ENCODE measurements at regions not wholly inside any gene's neighbourhood (a gene's known extent, or its start where the extent isn't known, plus 50 kb on each side); places are given as distances from the start of the nearest gene placed in this dataset.
A peak's percentile ranks its signal among the peaks of the same experiment; 100 is the strongest.
"Not testable (repeated sequence)": the region's sequence is repeated elsewhere in the genome, so short reads cannot be mapped to it uniquely, and the experiment has no call there.

DNA sequence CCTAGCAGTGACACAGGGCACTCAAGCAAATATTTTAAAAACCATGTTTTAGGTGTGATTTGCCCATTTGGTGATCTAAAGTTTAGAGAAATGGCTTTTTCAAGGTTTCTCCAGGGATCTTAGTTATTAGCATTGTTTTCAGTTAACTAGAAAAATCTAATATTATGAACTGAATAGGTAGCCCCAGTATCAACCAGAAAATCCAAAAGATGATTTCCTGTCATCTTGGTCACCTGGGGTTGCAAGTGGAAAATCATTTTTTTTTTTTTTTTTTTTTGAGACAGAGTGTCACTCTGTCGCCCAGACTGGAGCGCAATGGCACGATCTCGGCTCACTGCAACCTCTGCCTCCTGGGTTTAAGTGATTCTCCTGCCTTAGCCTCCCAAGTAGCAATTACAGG, 106.6 kb upstream of the FMN2 start:
- DNase-seq (ENCODE audit: low spot score) = no peak

- DNase-seq (ENCODE audit: low spot score) = peak; percentile 26
These were observed 104.5 kb upstream of the FMN2 start for GRCh38 chr1:239987103-239987745.

DNA sequence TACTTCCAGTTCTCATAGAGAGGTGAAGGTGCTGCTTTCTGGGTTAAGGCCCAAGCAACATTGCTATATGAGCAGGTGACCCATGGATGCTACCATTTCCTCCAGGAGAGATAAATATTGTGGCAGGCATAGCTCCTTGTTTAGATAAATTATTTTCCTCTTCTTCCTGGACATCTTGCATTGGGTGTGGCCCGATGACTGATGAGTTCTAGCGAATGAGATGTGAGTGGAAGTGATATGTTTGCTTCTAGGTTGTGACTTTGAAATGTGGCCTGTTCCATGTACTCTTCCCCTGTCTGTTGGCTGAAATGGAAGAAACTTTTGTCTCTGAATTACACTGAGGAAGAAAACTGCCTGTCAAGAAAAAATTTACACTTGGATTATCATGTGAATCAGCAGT, 101.7 kb upstream of the FMN2 start:
- no peak for DNase-seq (ENCODE audit: low spot score)

DNA sequence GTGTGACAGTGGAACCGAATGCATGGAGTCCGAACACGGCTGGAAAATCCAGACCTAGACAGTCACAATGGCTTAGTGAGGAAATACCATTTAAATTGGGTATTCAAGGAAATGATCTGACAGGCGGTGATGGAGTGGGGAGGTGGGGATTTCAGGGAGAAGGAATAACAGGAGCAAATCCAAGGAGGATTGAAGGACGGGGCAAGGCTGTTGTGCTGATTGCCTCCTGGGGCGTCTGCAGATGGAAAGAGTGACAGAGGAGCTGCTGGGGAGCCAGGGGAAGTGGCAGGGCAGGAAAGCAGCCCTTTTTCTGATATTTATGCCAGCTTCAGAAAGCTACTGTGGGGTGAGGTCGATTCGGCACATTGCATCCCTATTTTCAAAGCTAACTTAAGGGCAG, 99.1 kb upstream of the FMN2 start:
- DNase-seq (ENCODE audit: low spot score) = not testable (repeated sequence)

DNA sequence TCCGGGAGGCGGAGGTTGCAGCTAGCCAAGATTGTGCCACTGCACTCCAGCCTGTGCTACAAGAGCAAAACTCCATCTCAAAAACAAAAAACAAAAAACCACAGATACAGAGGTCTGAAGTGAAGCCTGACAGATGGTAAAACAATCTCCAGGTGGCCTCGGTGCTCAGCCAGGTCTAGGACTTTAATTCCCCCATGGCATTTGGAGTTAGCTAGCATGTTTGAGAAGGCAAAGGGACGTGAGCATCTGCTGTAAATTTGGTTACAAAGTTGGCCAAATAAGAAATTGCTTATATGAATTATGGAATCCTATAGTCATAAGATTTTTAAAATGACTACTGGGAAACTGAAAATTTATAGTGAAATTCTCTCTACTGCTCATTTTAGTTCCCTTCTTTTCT, 98.3 kb upstream of the FMN2 start:
- DNase-seq (ENCODE audit: low spot score) = no peak

GRCh38 chr1:239995281-239995680, 96.4 kb upstream of the FMN2 start:
- no peak for DNase-seq (ENCODE audit: low spot score)

DNA sequence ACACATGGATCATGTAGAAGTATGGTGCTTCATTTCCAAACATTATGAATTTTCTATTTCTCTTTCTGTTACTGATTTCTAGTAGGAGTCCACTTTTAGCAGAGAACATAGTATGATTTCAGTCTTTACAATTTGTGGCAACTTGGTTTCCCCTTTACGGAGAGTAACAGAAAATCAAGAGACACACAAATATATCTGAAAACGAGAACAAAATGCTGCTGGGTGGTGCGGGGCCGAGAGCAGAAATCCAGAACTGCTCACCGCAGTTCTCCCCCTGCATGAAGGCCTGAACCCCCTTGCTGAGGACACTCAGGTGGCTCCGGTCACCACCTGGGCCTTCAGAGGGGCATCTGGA, 94.5 kb upstream of the FMN2 start:
- DNase-seq (ENCODE audit: low spot score) = no peak

DNA sequence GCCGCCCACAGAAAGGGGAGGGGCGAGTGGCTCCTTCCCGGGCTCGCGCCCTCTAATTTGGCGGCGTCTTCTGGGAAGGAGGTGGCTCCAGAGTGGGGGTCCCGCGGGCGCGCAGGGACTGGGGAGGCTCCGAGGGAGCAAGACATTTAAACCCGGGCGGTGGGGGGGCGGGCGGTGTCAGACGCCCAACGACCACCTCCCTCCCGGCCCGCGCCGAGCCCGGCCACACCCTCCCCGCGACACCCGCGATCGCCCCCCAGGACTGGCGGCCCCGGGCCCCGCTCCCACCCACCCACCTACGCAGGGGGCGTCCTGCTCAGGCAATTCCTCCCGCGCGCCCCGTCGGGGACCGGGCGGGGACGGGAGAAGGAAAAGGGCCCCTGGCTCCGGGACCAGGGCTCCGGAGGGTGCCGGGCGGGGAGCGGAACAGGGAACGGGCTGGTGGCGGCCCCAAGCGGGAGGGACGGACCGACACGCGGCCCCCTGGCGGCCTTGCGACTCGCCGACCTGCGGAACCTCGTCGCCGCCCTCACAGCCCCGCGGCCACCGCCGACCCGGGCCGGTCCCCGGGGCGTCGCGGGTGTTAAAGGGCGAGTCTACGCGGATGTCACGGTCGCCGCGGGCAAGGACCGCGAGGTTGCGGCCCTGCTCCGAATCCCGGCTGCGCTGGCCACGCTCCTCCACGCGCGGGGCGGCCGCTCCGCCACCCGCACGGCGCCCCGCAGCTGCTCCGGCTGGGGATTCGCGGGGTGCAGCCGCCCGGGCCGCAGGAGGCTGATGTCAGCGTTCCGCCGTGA, 94.0 kb upstream of the FMN2 start:
- DNase-seq (ENCODE audit: low spot score) = no peak

DNA sequence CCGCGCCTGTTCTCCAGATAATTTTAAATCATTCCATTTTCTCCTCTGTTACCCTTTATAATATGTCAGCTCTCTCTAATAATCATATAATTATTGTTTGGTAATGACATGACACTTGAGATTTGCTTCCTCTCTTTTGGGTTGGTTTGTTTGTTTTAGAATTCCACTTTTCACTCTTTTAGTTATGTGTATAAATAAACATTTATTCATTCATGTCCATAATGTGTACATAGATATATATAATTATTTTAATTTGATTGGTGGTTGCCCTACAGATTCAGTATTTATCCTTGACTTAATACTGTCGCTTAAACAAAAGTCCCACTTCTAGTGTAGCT, 93.4 kb upstream of the FMN2 start:
- no peak for DNase-seq (ENCODE audit: low spot score)

GRCh38 chr1:239999170-239999569, 92.5 kb upstream of the FMN2 start:
- DNase-seq (ENCODE audit: low spot score) = no peak

- DNase-seq (ENCODE audit: low spot score) = no peak
These were observed 91.0 kb upstream of the FMN2 start for GRCh38 chr1:240000634-240001033.

GRCh38 chr1:240001177-240001740, 90.4 kb upstream of the FMN2 start:
- no peak for DNase-seq (ENCODE audit: low spot score)

- DNase-seq (ENCODE audit: low spot score) = peak; percentile 27
These were observed 87.5 kb upstream of the FMN2 start for GRCh38 chr1:240004086-240004749.

GRCh38 chr1:240005997-240006650, 85.6 kb upstream of the FMN2 start:
- no peak for DNase-seq (ENCODE audit: low spot score)

DNA sequence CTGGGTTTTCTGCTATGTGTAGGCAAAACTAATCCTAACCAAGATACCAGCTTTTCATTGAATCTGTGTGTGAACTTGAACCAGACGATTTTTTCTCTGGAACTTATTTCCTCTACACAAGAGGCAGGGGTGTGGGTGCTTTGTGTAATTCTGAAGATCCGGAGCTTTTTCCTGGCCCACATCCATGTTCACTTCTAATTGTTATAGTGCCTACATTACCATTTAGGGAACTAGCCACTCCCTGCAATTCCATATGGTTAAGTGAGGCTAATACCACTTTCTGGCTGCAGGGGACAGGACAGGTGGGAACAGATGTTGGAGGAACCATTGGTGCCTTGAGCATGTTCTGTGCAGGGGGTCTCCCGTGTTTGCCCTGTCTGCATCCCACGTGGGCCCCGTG, 83.4 kb upstream of the FMN2 start:
- no peak for DNase-seq (ENCODE audit: low spot score)

DNA sequence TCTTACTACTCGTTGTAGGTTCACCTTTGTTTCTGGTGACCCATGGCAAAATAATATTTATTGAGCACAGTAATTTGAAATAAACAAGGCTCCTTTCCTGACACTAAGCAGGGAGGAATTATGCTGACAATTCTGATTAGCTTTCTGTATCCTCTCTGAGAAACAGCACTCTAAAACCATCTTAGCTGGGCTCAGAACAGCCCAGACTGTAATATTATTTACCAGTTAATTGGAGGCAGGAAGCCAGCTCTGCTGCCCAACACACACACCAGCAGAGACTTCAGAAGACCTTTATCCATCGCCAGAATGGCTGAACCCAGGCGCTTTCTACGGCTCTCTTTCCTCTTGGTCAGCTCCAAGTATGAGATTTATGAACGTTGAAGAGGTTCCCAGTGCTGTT, 77.6 kb upstream of the FMN2 start:
- DNase-seq (ENCODE audit: low spot score) = no peak

DNA sequence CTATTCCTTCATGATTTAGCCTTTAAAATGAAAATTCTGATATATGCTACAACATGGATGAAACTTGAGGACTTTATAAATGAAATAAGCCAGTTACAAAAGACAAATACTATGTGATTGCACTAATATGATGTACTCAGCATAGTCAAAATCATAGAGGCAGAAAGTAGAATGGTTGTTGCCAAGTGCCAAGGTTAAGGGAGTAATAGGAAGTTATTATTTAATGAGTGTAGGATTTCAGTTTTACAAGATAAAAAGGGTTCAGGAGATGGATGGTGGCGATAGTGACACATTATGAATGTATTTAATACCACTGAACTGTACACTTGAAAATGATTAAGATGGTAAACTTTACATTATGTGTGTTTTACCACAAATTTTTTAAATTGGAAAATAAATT, 73.1 kb upstream of the FMN2 start:
- no peak for DNase-seq (ENCODE audit: low spot score)

DNA sequence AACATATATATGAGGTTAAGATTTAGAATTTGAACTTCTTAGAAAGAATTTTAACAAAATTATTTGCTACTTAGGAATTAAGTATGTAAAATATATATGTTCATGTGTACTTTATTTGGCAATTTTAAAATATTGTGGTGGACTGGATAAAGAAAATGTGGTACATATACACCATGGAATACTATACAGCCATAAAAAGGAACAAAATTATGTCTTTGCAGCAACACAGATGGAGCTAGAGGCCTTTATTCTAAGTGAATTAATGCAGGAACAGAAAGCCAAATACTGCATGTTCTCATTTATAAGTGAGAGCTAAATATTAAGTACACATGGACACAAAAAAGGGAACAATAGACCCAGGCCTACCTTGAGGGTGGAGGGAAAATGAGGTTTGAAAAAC, 72.2 kb upstream of the FMN2 start:
- no peak for DNase-seq (ENCODE audit: low spot score)

DNA sequence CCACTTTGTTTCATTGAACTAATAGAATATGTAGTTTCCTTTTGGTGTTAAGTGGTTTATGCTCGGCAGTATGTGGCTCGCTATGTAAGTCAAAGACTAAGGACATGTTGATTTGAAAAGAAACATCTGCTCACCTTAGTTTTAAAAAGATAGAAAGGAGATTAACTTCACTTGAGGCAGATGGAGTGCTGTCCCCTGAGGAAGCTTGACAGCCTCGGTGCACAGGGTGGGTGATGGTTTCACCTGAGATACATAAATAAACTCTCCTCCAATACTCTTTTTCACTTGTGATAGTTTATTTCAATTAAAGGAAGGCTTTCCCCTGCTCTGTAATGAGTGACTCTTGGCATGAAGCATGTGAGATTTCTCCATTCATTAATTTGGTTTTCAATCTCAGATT, 70.8 kb upstream of the FMN2 start:
- no peak for DNase-seq (ENCODE audit: low spot score)

DNA sequence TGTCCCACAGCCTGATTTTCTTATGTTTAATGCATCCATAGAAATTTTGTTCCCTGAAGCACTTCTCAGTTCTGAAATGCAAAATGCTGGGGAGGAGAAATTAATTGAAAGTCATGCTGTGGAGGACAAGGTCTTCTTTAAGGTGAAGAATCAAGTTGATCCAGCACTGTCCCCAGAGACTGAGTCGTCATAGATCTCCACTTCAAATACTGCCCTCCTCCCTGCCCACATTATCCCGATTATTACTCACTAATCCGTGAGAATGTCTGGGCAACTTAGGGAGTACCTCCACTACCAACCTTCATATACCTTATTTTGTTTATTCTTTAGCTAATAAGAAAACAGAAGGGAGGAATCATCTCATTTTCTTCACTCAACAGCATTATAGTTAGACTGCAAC, 70.0 kb upstream of the FMN2 start:
- DNase-seq (ENCODE audit: low spot score) = no peak

GRCh38 chr1:240027059-240027462, 64.6 kb upstream of the FMN2 start:
- DNase-seq (ENCODE audit: low spot score) = peak; percentile 53

DNA sequence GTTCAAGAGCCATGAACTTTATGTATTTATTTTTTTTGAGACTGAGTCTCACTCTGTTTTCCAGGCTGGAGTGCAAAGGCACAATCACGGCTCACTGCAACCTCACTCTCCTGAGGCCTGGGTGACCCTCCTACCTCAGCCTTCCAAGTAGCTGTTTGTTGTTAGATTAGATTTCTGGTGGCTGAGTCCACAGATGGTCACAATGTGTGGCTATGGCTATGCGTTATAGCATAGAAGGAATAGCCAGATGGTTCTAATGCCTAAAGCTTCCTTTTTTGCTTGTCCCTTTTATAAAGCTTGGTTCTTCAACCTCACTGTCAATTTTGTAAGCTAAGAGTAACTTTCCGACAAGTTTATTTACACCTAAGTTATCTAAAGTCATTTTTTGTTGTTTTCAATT, 62.3 kb upstream of the FMN2 start:
- no peak for DNase-seq (ENCODE audit: low spot score)

DNA sequence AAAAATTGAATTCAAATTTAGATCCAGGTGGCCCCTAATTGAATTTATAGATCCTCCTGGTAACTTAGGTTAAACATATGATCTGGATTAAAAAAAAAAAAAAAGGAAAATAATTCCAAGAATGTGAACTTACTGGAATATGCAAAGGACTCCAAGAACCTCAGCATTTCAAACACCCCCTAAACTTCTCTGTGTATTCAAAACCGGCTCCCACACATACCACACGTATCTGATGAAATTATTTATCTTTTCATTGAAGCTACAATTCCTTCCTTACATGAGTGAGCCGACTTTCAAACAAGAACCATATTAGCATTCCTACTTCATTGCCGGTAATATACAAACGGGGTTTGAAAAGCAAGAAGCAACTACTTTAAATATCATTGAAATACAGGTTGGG, 61.4 kb upstream of the FMN2 start:
- DNase-seq (ENCODE audit: low spot score) = no peak

Data from H4 (cell line).